ENCODE measurements at regions not wholly inside any gene's neighbourhood (a gene's known extent, or its start where the extent isn't known, plus 50 kb on each side); places are given as distances from the start of the nearest gene placed in this dataset.

DNA sequence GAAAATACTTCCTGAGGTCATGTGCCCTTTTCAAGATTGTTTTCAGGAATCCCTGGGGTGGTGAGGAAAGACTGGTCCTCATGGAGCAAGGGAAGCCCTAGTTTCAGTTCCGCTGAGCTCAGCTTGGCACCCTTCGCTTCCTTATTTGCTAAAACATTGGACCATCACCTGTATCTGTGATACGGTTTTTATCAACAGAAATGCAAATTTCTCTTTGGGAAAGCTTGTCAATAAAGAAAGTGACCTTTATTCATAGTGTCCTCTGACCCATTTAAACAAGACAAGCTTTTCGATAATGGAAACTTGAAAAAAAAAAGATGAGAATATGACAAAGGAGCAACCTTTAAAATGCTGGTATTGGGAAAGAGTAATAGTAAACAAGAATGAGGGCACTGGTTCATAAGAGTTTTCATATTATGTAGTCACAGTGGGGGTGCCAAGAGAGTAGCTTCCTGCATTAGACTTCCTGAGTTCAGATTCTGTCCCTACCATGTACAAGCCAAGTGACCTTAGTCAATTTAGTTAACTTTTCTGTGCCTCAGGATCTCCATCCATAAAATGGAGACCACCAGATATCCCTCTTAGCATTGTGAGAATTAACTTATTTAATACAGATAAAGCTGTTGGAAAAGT lies 57.0 kb upstream of the RAI2 start:
- TF ChIP-seq, protein P1, sequence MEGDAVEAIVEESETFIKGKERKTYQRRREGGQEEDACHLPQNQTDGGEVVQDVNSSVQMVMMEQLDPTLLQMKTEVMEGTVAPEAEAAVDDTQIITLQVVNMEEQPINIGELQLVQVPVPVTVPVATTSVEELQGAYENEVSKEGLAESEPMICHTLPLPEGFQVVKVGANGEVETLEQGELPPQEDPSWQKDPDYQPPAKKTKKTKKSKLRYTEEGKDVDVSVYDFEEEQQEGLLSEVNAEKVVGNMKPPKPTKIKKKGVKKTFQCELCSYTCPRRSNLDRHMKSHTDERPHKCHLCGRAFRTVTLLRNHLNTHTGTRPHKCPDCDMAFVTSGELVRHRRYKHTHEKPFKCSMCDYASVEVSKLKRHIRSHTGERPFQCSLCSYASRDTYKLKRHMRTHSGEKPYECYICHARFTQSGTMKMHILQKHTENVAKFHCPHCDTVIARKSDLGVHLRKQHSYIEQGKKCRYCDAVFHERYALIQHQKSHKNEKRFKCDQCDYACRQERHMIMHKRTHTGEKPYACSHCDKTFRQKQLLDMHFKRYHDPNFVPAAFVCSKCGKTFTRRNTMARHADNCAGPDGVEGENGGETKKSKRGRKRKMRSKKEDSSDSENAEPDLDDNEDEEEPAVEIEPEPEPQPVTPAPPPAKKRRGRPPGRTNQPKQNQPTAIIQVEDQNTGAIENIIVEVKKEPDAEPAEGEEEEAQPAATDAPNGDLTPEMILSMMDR (conservative IDR thresholded peaks at IDR 0.05; ENCODE audit: low read length): no peak
- TF ChIP-seq EZH2phosphoT487 (IDR thresholded peaks at IDR 0.05; ENCODE audit: borderline replicate concordance): no peak

Data from Loucy (cell line).